ENCODE measurements at regions not wholly inside any gene's neighbourhood (a gene's known extent, or its start where the extent isn't known, plus 50 kb on each side); places are given as distances from the start of the nearest gene placed in this dataset.

DNA sequence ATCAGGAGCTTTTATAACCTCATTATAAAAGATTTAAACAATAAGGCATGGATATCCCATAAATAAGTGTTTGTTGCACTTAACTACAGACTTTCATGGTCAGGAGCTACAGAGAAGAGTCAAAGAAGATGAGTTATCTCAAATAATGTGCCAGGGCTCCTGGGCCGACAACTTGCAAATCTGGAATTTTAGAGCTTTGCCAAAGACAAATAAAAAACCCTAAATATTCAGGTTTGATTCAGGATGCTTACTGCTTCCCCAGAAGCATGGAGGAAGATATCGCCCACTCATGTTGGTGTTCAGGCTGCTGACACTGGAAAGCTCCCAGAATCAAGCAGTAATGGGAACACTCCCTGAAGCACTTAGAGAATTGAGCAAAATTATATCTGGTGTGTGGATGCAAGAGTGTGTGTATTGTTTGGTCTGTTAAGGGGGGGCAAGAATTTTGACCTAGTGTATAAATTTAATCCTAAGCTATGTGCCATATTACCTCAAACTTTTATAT is 176.9 kb upstream of the ESRRG start:
- TF ChIP-seq, protein P1, sequence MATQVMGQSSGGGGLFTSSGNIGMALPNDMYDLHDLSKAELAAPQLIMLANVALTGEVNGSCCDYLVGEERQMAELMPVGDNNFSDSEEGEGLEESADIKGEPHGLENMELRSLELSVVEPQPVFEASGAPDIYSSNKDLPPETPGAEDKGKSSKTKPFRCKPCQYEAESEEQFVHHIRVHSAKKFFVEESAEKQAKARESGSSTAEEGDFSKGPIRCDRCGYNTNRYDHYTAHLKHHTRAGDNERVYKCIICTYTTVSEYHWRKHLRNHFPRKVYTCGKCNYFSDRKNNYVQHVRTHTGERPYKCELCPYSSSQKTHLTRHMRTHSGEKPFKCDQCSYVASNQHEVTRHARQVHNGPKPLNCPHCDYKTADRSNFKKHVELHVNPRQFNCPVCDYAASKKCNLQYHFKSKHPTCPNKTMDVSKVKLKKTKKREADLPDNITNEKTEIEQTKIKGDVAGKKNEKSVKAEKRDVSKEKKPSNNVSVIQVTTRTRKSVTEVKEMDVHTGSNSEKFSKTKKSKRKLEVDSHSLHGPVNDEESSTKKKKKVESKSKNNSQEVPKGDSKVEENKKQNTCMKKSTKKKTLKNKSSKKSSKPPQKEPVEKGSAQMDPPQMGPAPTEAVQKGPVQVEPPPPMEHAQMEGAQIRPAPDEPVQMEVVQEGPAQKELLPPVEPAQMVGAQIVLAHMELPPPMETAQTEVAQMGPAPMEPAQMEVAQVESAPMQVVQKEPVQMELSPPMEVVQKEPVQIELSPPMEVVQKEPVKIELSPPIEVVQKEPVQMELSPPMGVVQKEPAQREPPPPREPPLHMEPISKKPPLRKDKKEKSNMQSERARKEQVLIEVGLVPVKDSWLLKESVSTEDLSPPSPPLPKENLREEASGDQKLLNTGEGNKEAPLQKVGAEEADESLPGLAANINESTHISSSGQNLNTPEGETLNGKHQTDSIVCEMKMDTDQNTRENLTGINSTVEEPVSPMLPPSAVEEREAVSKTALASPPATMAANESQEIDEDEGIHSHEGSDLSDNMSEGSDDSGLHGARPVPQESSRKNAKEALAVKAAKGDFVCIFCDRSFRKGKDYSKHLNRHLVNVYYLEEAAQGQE (IDR thresholded peaks at IDR 0.05; ENCODE audit: low read depth): no peak
- no peak for TF ChIP-seq CEBPB (IDR thresholded peaks at IDR 0.05)
- TF ChIP-seq YY1 (IDR thresholded peaks at IDR 0.05; ENCODE audit: low read depth): no peak
- TF ChIP-seq RAD21 (IDR thresholded peaks at IDR 0.05; ENCODE audit: low read depth): no peak
- no peak for TF ChIP-seq EGR1 (IDR thresholded peaks at IDR 0.05)
- no peak for TF ChIP-seq ZBTB7A (IDR thresholded peaks at IDR 0.05; ENCODE audit: low read depth)
- TF ChIP-seq EP300 (IDR thresholded peaks at IDR 0.05; ENCODE audit: borderline replicate concordance): no peak
- TF ChIP-seq FOXM1 (IDR thresholded peaks at IDR 0.05; ENCODE audit: borderline replicate concordance, low read depth): no peak
- no peak for TF ChIP-seq NFIC (IDR thresholded peaks at IDR 0.05)
- TF ChIP-seq, protein P2, sequence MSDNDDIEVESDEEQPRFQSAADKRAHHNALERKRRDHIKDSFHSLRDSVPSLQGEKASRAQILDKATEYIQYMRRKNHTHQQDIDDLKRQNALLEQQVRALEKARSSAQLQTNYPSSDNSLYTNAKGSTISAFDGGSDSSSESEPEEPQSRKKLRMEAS (IDR thresholded peaks at IDR 0.05): no peak
